ENCODE measurements at regions not wholly inside any gene's neighbourhood (a gene's known extent, or its start where the extent isn't known, plus 50 kb on each side); places are given as distances from the start of the nearest gene placed in this dataset.

DNA sequence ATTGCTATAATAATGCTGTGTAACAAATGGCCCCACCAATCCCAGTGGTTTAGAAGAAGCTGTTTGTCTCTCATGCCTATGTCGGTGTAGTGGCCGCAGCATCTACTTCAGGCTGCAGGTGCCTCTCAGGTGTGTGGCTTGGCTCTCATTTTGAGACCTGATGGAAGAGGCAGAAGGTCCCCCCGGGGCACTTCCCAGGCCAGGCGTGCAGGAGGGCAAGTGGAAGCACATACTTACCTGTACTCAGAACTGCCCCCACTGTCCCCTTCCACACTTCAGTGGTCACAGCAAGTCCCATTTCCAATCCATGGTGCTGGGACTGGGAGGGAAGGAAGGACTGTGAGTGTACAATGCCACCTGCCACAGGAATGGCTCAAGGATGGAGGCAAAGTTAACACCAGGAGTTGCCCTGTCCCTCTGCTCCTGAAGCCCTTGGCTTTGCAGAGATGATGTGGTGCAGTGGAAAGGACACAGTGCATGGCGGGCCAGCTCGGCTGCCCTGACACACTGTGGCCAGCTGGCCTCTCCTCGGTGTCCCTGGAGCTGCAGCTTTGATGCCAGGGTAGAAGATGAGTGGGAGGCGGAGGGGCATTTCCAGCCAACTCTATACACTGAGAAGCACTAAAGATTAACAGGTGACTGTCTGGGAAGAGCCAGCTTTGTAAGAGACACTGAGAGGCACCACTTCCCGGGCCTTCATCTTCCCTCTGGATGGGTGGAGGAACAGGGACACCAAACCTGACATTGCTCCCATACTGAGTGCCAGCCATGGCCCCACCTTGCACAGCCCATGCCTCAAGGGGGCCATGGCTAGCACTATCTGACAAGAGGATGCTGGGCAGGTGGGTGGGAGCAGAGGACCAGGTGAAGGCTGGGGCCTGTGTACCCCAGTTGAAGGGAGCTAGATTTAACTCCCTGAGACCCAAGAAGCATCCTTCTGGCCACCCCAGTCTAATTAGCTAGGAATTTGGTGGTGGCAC lies 105.9 kb downstream of the METRNL start:
- Histone ChIP-seq H3K27ac (ENCODE audit: insufficient read depth in 1 of 2, low read depth in 1 of 2, low read length in 2 of 2, poor library complexity in 1 of 2, severe bottlenecking in 2 of 2) (no peak overlapping the region), H3K4me1 (ENCODE audit: control extremely low read depth in 1 of 4, control insufficient read depth in 4 of 4, insufficient read depth in 4 of 4, low read length in 3 of 4) (no peaks in the 10 kb centered on the region), H3K4me3 (ENCODE audit: control insufficient read depth in 1 of 7, extremely low read depth in 1 of 7, insufficient read depth in 4 of 7, low read depth in 2 of 7, low read length in 6 of 7) (no peak overlapping the region), H3K36me3 (ENCODE audit: control insufficient read depth in 4 of 4, insufficient read depth in 4 of 4, low read length in 3 of 4) (no peaks in the 10 kb centered on the region), H3K9me3 (ENCODE audit: control extremely low read depth in 1 of 5, control insufficient read depth in 4 of 5, insufficient read depth in 2 of 5, low read depth in 1 of 5, low read length in 4 of 5) (peaks cover 0 to 8% (median 4%) of the 10 kb centered on the region in 5 experiments), H3K27me3 (replicated peaks in 2 of 5; ENCODE audit: control insufficient read depth in 4 of 5, insufficient read depth in 5 of 5, low read length in 4 of 5) (no peaks in the 10 kb centered on the region)
- 95% methylated on average over 6 of the region's 9 CpGs for WGBS (ENCODE audit: insufficient coverage)
- ChIA-PET POLR2A (no interaction called here), CTCF (interaction anchor here (1.0 to 1.6 kb wide), 4 partner anchors 14 to 63 kb away, joined by 3 to 4 read pairs (median 3); no protein-coding TSS in a partner anchor)
- no peak for DNase-seq

DNA sequence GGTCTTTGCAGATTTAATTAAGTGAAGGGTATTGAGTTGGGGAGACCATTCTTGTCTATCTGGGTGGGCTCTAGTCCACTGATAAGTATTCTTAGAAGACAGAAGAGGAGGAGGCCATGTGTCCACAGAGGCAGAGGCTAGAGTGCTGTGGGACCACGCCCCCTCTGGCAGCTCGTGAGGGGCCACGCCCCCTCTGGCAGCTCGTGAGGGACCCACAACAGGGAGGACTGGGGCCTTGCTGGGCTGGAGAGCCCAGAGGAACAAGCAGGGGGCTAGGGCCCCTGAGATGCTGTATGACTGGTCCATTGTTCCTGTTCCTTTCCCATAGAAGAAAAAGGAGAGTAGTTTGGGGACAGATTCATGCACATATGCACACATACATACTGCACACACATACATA lies 106.8 kb downstream of the METRNL start:
- DNase-seq, result peak; percentile 25 to 57 (median 54)
- POLR2A ChIA-PET, result no interaction called here
- Histone ChIP-seq H3K4me3 (ENCODE audit: control insufficient read depth in 1 of 7, extremely low read depth in 1 of 7, insufficient read depth in 4 of 7, low read depth in 2 of 7, low read length in 6 of 7) (no peak overlapping the region), H3K27ac (ENCODE audit: insufficient read depth in 1 of 2, low read depth in 1 of 2, low read length in 2 of 2, poor library complexity in 1 of 2, severe bottlenecking in 2 of 2) (no peak overlapping the region), H3K36me3 (ENCODE audit: control insufficient read depth in 4 of 4, insufficient read depth in 4 of 4, low read length in 3 of 4) (no peaks in the 10 kb centered on the region), H3K9me3 (ENCODE audit: control extremely low read depth in 1 of 5, control insufficient read depth in 4 of 5, insufficient read depth in 2 of 5, low read depth in 1 of 5, low read length in 4 of 5) (peaks cover 0 to 8% (median 4%) of the 10 kb centered on the region in 5 experiments), H3K4me1 (ENCODE audit: control extremely low read depth in 1 of 4, control insufficient read depth in 4 of 4, insufficient read depth in 4 of 4, low read length in 3 of 4) (no peaks in the 10 kb centered on the region), H3K27me3 (replicated peaks in 2 of 5; ENCODE audit: control insufficient read depth in 4 of 5, insufficient read depth in 5 of 5, low read length in 4 of 5) (no peaks in the 10 kb centered on the region)
- WGBS (ENCODE audit: insufficient coverage), result 27% methylated on average over 4 of the region's 4 CpGs
- CTCF ChIA-PET, result interaction anchor here (1.4 to 1.6 kb wide), 2 partner anchors 13 to 15 kb away, joined by 3 to 4 read pairs; no protein-coding TSS in a partner anchor

DNA sequence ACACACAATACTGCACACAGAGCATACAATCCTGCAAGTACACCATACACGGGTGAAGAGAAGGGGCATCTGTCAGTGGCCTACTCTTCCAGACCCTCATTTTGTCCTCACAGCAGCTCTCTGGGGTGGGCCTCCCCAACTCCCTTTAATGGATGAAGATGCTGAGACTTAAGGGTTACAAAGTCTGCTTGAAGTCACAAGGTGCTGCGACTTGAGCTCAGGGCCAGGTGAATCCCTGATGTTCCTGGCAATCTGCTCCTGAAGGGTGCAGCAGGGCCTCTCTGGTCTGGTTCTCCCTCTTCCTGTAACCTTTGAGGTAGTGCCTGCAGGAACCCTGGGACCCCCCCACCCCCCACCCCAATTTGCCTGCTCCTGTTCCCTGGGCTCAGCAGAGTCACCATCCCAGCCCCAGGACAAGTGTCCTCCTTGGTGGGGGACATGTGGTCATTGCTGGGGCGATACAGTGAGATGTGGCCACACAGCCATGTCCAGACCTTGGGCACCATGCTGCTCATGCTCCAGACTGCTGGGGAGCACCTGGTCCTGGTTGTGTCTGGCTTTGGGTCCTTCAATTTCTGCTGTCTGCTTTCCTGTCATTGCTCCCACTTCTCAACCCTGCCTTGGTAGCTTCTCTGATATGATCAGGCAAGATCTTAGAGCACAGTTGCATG lies 107.5 kb downstream of the METRNL start:
- DNase-seq, result no peak
- Histone ChIP-seq H3K27ac (ENCODE audit: insufficient read depth in 1 of 2, low read depth in 1 of 2, low read length in 2 of 2, poor library complexity in 1 of 2, severe bottlenecking in 2 of 2) (no peak overlapping the region), H3K9me3 (ENCODE audit: control extremely low read depth in 1 of 5, control insufficient read depth in 4 of 5, insufficient read depth in 2 of 5, low read depth in 1 of 5, low read length in 4 of 5) (peaks cover 0 to 8% (median 4%) of the 10 kb centered on the region in 5 experiments), H3K4me1 (ENCODE audit: control extremely low read depth in 1 of 4, control insufficient read depth in 4 of 4, insufficient read depth in 4 of 4, low read length in 3 of 4) (no peaks in the 10 kb centered on the region), H3K27me3 (replicated peaks in 2 of 5; ENCODE audit: control insufficient read depth in 4 of 5, insufficient read depth in 5 of 5, low read length in 4 of 5) (no peaks in the 10 kb centered on the region), H3K36me3 (ENCODE audit: control insufficient read depth in 4 of 4, insufficient read depth in 4 of 4, low read length in 3 of 4) (no peaks in the 10 kb centered on the region), H3K4me3 (ENCODE audit: control insufficient read depth in 1 of 7, extremely low read depth in 1 of 7, insufficient read depth in 4 of 7, low read depth in 2 of 7, low read length in 6 of 7) (no peak overlapping the region)
- WGBS (ENCODE audit: insufficient coverage), result 97% methylated on average over 3 of the region's 3 CpGs
- CTCF ChIA-PET, result interaction anchor here (0.8 to 1.6 kb wide), 3 partner anchors 10 to 14 kb away, joined by 3 to 4 read pairs (median 3); no protein-coding TSS in a partner anchor
- POLR2A ChIA-PET, result no interaction called here

DNA sequence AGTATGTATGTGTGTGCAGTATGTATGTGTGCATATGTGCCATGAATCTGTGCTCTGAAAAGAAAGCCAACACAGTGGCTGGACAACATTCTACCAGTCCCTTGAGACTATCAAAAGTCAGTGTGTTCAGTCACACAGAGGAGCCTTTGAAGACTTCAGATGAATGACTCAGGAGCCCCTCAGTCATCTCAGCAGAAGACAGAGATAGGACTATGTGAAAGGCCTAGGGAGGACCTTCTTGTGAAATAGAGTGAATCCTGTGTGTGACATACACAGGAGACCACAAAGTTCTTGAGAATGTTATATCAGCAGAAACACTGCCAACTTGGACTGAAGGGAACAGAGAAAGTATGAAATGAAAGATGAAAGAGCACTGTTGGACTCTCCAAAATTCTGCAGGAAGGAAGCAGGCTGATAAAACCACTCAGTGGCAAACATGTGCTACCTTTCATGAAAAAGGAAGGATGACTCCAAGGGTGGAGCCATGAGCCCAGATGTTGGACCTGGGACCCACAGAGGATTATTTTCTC lies 108.4 kb downstream of the METRNL start:
- no peaks in the 10 kb centered on the region for H3K27me3 ChIP-seq (replicated peaks in 2 of 5; ENCODE audit: control insufficient read depth in 4 of 5, insufficient read depth in 5 of 5, low read length in 4 of 5)
- H3K9me3 ChIP-seq (ENCODE audit: control extremely low read depth in 1 of 5, control insufficient read depth in 4 of 5, insufficient read depth in 2 of 5, low read depth in 1 of 5, low read length in 4 of 5), result peaks cover 0 to 8% (median 4%) of the 10 kb centered on the region in 5 experiments
- CTCF ChIA-PET, result no interaction called here
- POLR2A ChIA-PET, result no interaction called here
- H3K36me3 ChIP-seq (ENCODE audit: control insufficient read depth in 4 of 4, insufficient read depth in 4 of 4, low read length in 3 of 4), result no peaks in the 10 kb centered on the region
- H3K4me3 ChIP-seq (ENCODE audit: control insufficient read depth in 1 of 7, extremely low read depth in 1 of 7, insufficient read depth in 4 of 7, low read depth in 2 of 7, low read length in 6 of 7), result no peak overlapping the region
- no peaks in the 10 kb centered on the region for H3K4me1 ChIP-seq (ENCODE audit: control extremely low read depth in 1 of 4, control insufficient read depth in 4 of 4, insufficient read depth in 4 of 4, low read length in 3 of 4)
- H3K27ac ChIP-seq (ENCODE audit: insufficient read depth in 1 of 2, low read depth in 1 of 2, low read length in 2 of 2, poor library complexity in 1 of 2, severe bottlenecking in 2 of 2), result no peak overlapping the region
- no peak for DNase-seq

DNA sequence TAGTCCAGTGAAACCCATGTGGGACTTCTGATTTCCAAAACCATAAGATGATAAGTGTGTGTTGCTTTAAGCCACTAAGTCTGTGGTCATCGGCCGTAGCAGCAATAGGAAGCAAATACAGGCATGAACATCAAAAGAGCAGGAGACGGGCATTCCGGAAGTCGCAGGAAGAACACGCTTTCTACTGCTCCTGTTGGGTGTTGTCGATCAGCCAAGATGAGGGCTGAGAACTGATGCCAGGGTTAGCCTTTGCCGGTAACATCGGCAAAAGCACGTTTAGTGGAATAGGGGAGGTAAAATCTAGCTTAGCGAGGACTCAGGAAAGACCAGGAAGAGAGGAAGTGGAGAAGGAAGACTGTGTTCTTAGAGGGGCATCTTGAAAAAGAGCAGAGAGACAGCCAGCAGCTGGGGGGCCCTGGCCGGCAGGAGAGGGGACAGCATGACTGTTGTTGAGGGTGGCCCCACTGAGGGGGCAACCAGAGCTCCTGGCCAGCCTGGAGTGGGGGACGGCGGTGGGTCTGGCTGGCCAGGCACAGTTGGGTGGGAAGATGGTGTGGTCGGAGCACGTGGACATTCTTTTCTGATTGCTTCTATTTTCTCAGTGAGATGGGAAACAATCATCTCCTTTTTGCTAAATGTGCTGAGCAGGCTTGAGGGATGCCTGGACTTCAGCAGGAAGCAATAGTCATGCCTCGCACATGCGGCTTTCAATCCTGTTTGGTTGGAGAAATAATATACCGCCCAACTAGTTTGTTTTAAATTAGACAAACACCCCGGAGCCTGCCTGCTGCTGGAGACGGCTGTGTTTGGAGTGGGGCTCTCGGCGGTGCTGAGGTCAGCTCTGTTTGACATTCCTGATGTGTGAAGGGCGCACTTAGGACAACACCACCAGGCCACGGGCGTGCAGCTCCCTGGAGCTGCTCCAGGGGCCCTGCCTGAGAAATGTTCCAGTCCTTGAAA lies 109.9 kb downstream of the METRNL start:
- H3K27me3 ChIP-seq (replicated peaks in 2 of 5; ENCODE audit: control insufficient read depth in 4 of 5, insufficient read depth in 5 of 5, low read length in 4 of 5), result no peaks in the 10 kb centered on the region
- no peak for DNase-seq
- H3K9me3 ChIP-seq (ENCODE audit: control extremely low read depth in 1 of 5, control insufficient read depth in 4 of 5, insufficient read depth in 2 of 5, low read depth in 1 of 5, low read length in 4 of 5), result peaks cover 0 to 8% (median 4%) of the 10 kb centered on the region in 5 experiments
- H3K27ac ChIP-seq (ENCODE audit: insufficient read depth in 1 of 2, low read depth in 1 of 2, low read length in 2 of 2, poor library complexity in 1 of 2, severe bottlenecking in 2 of 2), result no peak overlapping the region
- peaks cover 0 to 11% (median 11%) of the 10 kb centered on the region in 4 experiments for H3K4me1 ChIP-seq (ENCODE audit: control extremely low read depth in 1 of 4, control insufficient read depth in 4 of 4, insufficient read depth in 4 of 4, low read length in 3 of 4)
- H3K4me3 ChIP-seq (ENCODE audit: control insufficient read depth in 1 of 7, extremely low read depth in 1 of 7, insufficient read depth in 4 of 7, low read depth in 2 of 7, low read length in 6 of 7), result no peak overlapping the region
- ChIA-PET POLR2A (no interaction called here), CTCF (interaction anchor here (2.3 kb wide), 1 partner anchor 9 kb away, joined by 11 read pairs; no protein-coding TSS in a partner anchor)
- H3K36me3 ChIP-seq (ENCODE audit: control insufficient read depth in 4 of 4, insufficient read depth in 4 of 4, low read length in 3 of 4), result no peaks in the 10 kb centered on the region
- 95% methylated on average over 25 of the region's 26 CpGs for WGBS (ENCODE audit: insufficient coverage)

DNA sequence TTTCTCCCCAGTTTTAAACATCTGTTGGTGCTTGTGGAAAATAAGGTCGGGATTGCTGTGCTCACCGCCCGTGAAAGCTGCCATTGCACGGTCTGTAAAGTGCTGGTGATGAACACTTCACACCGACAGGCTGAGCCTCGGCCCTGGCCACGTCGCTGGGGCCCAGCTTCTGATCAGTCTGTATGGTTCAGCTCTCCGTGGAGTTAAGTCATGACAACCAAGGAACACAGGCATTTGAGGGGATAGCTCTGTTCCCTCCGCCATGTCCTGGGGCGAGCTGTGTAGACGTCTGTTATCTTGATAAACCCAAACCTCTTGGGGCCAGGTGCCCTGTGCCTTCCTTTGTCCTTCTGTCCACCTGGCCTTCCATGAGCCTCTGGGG lies 110.6 kb downstream of the METRNL start:
- POLR2A ChIA-PET, result no interaction called here
- Histone ChIP-seq H3K4me3 (ENCODE audit: control insufficient read depth in 1 of 7, extremely low read depth in 1 of 7, insufficient read depth in 4 of 7, low read depth in 2 of 7, low read length in 6 of 7) (no peak overlapping the region), H3K36me3 (ENCODE audit: control insufficient read depth in 4 of 4, insufficient read depth in 4 of 4, low read length in 3 of 4) (no peaks in the 10 kb centered on the region), H3K4me1 (ENCODE audit: control extremely low read depth in 1 of 4, control insufficient read depth in 4 of 4, insufficient read depth in 4 of 4, low read length in 3 of 4) (peaks cover 0 to 18% (median 17%) of the 10 kb centered on the region in 4 experiments), H3K27me3 (replicated peaks in 2 of 5; ENCODE audit: control insufficient read depth in 4 of 5, insufficient read depth in 5 of 5, low read length in 4 of 5) (no peaks in the 10 kb centered on the region), H3K27ac (ENCODE audit: insufficient read depth in 1 of 2, low read depth in 1 of 2, low read length in 2 of 2, poor library complexity in 1 of 2, severe bottlenecking in 2 of 2) (no peak overlapping the region), H3K9me3 (ENCODE audit: control extremely low read depth in 1 of 5, control insufficient read depth in 4 of 5, insufficient read depth in 2 of 5, low read depth in 1 of 5, low read length in 4 of 5) (peaks cover 0 to 8% (median 4%) of the 10 kb centered on the region in 5 experiments)
- 97% methylated on average over 12 of the region's 12 CpGs for WGBS (ENCODE audit: insufficient coverage)
- CTCF ChIA-PET, result interaction anchor here (2.3 kb wide), 1 partner anchor 10 kb away, joined by 11 read pairs; no protein-coding TSS in a partner anchor
- no peak for DNase-seq
